Sigmoid colon (tissue), 4 donors: ENCODE measurements at regions not wholly inside any gene's neighbourhood (a gene's known extent, or its start where the extent isn't known, plus 50 kb on each side); places are given as distances from the start of the nearest gene placed in this dataset.

Experiments used
- POLR2AphosphoS5 ChIP-seq, 4 donors: sonication (generic); formaldehyde crosslinking; IDR thresholded peaks; one replicate each; pipeline ENCODE4 v1.6.1; 2017; ENCODE audit warnings: antibody characterized with exemption in 4 of 4
- TF ChIP-seq, protein P1 (sequence below), 4 experiments: fragments of 450-650 bp in 3 of 4; fragments of 200-600 bp in 1 of 4; IDR thresholded peaks; one replicate each; pipeline ENCODE4 v1.5.1; 2016 to 2019; ENCODE audit warnings: antibody characterized with exemption in 4 of 4, mild to moderate bottlenecking in 3 of 4, moderate library complexity in 2 of 4

GRCh38 chr12:92648242-92649031, 54.4 kb upstream of the PLEKHG7 start:
- TF ChIP-seq, protein P1, sequence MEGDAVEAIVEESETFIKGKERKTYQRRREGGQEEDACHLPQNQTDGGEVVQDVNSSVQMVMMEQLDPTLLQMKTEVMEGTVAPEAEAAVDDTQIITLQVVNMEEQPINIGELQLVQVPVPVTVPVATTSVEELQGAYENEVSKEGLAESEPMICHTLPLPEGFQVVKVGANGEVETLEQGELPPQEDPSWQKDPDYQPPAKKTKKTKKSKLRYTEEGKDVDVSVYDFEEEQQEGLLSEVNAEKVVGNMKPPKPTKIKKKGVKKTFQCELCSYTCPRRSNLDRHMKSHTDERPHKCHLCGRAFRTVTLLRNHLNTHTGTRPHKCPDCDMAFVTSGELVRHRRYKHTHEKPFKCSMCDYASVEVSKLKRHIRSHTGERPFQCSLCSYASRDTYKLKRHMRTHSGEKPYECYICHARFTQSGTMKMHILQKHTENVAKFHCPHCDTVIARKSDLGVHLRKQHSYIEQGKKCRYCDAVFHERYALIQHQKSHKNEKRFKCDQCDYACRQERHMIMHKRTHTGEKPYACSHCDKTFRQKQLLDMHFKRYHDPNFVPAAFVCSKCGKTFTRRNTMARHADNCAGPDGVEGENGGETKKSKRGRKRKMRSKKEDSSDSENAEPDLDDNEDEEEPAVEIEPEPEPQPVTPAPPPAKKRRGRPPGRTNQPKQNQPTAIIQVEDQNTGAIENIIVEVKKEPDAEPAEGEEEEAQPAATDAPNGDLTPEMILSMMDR (IDR thresholded peaks at IDR 0.05) = no peak
- no peak for TF ChIP-seq POLR2AphosphoS5 (IDR thresholded peaks at IDR 0.05)
